Mesothelial cell of epicardium (in vitro differentiated cells): ENCODE measurements at regions not wholly inside any gene's neighbourhood (a gene's known extent, or its start where the extent isn't known, plus 50 kb on each side); places are given as distances from the start of the nearest gene placed in this dataset.

ENCODE experiments used
- DNase-seq, 2 experiments: peaks; one replicate each; pipeline ENCODE4 v3.0.0; 2021; ENCODE audit warnings: low spot score in 2 of 2; ENCODE audit not compliant: unreplicated experiment in 2 of 2
- H3K27ac Mint-ChIP-seq: 2 replicates; pipeline ENCODE4 v1.8.0; 2021; ENCODE audit warnings: mixed read lengths
- H3K27me3 Mint-ChIP-seq: 2 replicates; pipeline ENCODE4 v1.8.0; 2021; ENCODE audit warnings: low read depth, mixed read lengths
- H3K36me3 Mint-ChIP-seq: 2 replicates; pipeline ENCODE4 v1.8.0; 2021; ENCODE audit warnings: mixed read lengths
- H3K4me1 Mint-ChIP-seq: 2 replicates; pipeline ENCODE4 v1.8.0; 2021; ENCODE audit warnings: mixed read lengths
- H3K4me3 Mint-ChIP-seq: 2 replicates; pipeline ENCODE4 v1.8.0; 2021; ENCODE audit warnings: mild to moderate bottlenecking, moderate library complexity, mixed read lengths
- H3K9me3 Mint-ChIP-seq: 2 replicates; pipeline ENCODE4 v1.8.0; 2021; ENCODE audit warnings: mixed read lengths
- TF ChIP-seq, protein P1 (sequence below): fragments of 200-600 bp; sonication (generic); IDR thresholded peaks from one replicate; pipeline ENCODE4 v1.5.0; 2021; ENCODE audit warnings: antibody characterized with exemption; ENCODE audit not compliant: unreplicated experiment

DNA sequence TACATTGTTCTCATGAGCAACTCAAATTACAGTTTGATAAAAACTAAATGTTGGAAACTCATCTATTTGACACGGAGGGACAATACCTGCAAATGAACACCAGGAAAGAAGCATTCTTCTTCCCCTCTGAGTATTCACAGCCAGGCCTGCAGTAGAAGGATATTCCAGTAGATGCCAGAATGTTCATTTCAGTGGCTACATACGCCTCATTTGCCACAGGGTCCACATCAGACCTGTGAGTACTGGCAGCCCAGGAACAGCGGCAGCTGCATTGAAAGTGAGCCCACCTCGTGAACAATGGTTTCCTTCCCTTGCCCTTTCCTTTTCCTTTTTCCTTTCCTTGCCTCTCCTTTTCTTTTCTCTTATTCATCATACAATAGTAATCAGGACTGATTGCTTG, 81.1 kb upstream of the NEIL3 start:
- no peak for DNase-seq
- Mint-ChIP-seq H3K4me1 (no peaks in the 10 kb centered on the region), H3K9me3 (peaks cover 4% of the 10 kb centered on the region), H3K4me3 (no peak overlapping the region), H3K36me3 (no peaks in the 10 kb centered on the region), H3K27ac (no peak overlapping the region), H3K27me3 (no peaks in the 10 kb centered on the region)
- TF ChIP-seq, protein P1, sequence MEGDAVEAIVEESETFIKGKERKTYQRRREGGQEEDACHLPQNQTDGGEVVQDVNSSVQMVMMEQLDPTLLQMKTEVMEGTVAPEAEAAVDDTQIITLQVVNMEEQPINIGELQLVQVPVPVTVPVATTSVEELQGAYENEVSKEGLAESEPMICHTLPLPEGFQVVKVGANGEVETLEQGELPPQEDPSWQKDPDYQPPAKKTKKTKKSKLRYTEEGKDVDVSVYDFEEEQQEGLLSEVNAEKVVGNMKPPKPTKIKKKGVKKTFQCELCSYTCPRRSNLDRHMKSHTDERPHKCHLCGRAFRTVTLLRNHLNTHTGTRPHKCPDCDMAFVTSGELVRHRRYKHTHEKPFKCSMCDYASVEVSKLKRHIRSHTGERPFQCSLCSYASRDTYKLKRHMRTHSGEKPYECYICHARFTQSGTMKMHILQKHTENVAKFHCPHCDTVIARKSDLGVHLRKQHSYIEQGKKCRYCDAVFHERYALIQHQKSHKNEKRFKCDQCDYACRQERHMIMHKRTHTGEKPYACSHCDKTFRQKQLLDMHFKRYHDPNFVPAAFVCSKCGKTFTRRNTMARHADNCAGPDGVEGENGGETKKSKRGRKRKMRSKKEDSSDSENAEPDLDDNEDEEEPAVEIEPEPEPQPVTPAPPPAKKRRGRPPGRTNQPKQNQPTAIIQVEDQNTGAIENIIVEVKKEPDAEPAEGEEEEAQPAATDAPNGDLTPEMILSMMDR = no peak

DNA sequence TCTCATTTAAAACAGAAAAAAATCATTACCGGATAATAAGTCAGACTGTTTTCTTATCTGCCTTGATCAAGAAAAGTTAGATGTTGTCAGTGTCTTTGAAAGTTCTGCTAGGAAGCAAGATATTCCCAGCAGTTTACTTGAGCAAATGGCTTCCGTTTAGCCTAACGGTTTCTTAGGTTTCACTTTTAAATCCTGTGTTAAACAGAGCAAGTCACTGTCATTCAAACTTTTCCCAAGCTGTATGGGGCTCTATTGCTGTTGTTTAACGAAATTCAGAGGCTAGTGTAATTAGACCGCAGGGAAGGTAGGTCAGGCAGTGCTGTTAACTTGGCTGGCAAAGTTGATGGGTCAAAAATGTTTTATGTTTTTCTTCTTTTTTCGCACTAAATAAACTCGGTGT, 80.3 kb upstream of the NEIL3 start:
- Mint-ChIP-seq H3K9me3 (peaks cover 4% of the 10 kb centered on the region), H3K27ac (no peak overlapping the region)
- TF ChIP-seq, protein P1 = no peak

DNA sequence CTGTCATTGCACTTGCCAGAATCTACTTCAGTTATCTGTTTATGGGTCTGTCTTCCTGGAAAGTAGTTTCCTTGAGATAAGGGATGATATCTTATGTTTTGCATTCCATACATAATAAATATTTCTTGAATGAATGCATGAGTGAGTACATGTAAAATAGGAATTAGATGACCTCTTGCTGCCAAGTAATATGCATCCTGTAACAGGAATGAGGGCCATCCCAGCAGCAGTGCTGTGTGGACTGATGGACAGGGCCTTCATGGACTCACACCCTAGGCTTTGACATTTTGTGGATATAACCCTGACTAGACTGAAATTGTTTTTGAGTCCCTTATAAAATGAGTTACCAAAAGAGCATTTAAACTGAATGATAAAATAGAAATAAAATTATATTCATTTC, 77.2 kb upstream of the NEIL3 start:
- H3K9me3 Mint-ChIP-seq = no peaks in the 10 kb centered on the region
- no peak overlapping the region for H3K4me3 Mint-ChIP-seq
- no peak overlapping the region for H3K27ac Mint-ChIP-seq
- no peak for DNase-seq
- H3K36me3 Mint-ChIP-seq = no peaks in the 10 kb centered on the region
- TF ChIP-seq, protein P1 = no peak
- no peaks in the 10 kb centered on the region for H3K27me3 Mint-ChIP-seq
- no peaks in the 10 kb centered on the region for H3K4me1 Mint-ChIP-seq

More for the DNA sequence above, 80.3 kb upstream of the NEIL3 start:
- H3K27me3 Mint-ChIP-seq = no peaks in the 10 kb centered on the region
- H3K4me1 Mint-ChIP-seq = no peaks in the 10 kb centered on the region
- no peak overlapping the region for H3K4me3 Mint-ChIP-seq
- no peaks in the 10 kb centered on the region for H3K36me3 Mint-ChIP-seq
- DNase-seq = no peak

DNA sequence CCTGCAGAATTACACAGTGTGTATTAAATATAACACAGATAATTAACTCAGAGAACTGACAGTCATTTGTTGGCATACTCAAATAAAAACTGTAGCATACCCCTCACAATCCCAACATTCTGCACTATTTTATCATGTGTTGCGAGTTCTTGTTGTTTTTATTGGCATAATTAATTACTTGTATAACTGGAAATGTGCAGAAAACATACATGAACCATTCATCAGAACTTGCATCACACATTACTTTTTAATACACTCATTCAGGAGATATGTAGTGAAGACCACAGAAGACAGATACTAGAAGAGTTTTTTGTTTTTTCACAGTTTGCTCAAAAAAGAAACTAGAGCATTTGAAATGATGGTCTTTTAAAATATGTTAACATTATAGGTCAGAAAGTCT, 74.6 kb upstream of the NEIL3 start:
- no peak for DNase-seq
- Mint-ChIP-seq H3K9me3 (no peaks in the 10 kb centered on the region), H3K36me3 (no peaks in the 10 kb centered on the region), H3K4me1 (no peaks in the 10 kb centered on the region), H3K27ac (no peak overlapping the region), H3K4me3 (no peak overlapping the region), H3K27me3 (no peaks in the 10 kb centered on the region)
- TF ChIP-seq, protein P1 = no peak

DNA sequence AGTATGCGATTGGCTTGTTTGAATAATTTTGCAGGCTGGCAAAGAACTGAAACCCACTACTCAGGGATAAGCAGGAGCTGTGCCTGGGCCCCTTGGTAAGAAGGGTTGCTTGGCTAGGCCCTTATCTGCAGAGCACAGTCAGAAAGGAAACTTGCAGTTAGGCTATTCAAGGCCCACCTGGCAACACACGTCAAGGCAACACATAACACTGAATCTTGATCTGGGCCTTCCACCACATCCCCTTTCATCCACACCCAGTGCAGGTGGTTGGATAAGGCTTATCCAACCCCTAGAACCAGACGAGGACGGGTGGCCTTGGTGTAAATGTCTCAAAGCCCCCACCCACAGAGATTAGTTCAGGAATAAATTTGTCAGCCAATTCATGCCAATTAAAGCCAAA, 72.8 kb upstream of the NEIL3 start:
- Mint-ChIP-seq H3K36me3 (no peaks in the 10 kb centered on the region), H3K4me3 (no peak overlapping the region), H3K4me1 (no peaks in the 10 kb centered on the region), H3K9me3 (no peaks in the 10 kb centered on the region), H3K27ac (no peak overlapping the region), H3K27me3 (no peaks in the 10 kb centered on the region)
- no peak for DNase-seq
- TF ChIP-seq, protein P1 = no peak

DNA sequence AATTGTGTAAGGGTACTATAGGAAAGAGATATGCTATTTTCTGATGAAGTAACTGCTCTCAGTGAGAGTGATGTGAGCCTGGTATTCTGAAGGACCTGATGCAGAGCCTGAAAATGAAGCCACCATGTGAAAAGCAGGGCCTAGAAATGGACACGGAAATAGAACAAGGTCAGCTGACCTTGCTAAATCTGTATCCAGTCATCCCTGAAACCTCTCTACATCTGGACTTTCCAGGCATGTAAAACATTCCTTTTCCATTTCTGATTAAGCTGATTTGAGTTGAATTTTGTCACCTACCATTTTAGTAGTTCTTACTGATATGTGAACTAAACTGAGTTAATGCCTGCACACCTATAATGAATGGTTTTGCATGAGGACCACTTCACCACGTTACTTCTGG, 72.4 kb upstream of the NEIL3 start:
- no peak for DNase-seq
- no peaks in the 10 kb centered on the region for H3K4me1 Mint-ChIP-seq

More for the DNA sequence above, 72.4 kb upstream of the NEIL3 start:
- H3K4me3 Mint-ChIP-seq = no peak overlapping the region
- no peak overlapping the region for H3K27ac Mint-ChIP-seq
- no peaks in the 10 kb centered on the region for H3K9me3 Mint-ChIP-seq
- TF ChIP-seq, protein P1 = no peak
- H3K27me3 Mint-ChIP-seq = no peaks in the 10 kb centered on the region
- H3K36me3 Mint-ChIP-seq = no peaks in the 10 kb centered on the region
